ENCODE measurements at regions not wholly inside any gene's neighbourhood (a gene's known extent, or its start where the extent isn't known, plus 50 kb on each side); places are given as distances from the start of the nearest gene placed in this dataset.
"Not testable (repeated sequence)": the region's sequence is repeated elsewhere in the genome, so short reads cannot be mapped to it uniquely, and the experiment has no call there.

DNA sequence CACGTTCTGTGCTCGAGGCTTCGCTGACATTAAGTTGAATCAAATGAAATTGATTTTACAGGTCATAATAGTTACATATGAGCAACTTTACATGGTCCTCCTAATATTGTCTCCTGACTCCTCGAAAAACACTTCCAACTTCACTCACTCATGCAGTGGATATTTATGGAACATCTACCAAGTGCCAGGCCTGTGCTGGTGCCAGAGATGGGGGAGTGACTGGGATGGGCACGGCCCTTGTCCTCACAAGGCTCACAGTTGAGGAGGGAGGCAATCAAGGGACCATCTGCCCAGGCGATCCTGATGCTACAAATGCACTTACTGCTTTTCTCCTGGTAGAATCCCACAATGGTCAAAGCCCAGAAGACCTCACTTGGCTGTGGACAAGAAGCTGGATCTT lies 426.4 kb downstream of the PREX1 start:
- DNase-seq, result no peak
- Histone ChIP-seq H4K20me1 (ENCODE audit: insufficient read depth) (no peaks in the 10 kb centered on the region), H3K9me2 (ENCODE audit: insufficient read depth) (no peaks in the 10 kb centered on the region), H3K36me3 (ENCODE audit: low read depth) (no peaks in the 10 kb centered on the region), H3K4me2 (no peak overlapping the region), H3K27me3 (ENCODE audit: insufficient read depth, low read depth) (no peaks in the 10 kb centered on the region), H3K4me1 (replicated peaks; ENCODE audit: insufficient read depth) (no peaks in the 10 kb centered on the region), H3K9me3 (ENCODE audit: insufficient read depth, low read depth) (no peaks in the 10 kb centered on the region), H3K27ac (no peak overlapping the region), H3K79me2 (ENCODE audit: low read depth) (no peaks in the 10 kb centered on the region), H2AFZ (no peak overlapping the region), H3F3A (ENCODE audit: insufficient read depth, low read depth) (no peaks in the 10 kb centered on the region), H3K4me3 (no peak overlapping the region)
- POLR2A ChIA-PET (ENCODE audit: unreplicated experiment), result no interaction called here
- CTCF ChIA-PET, result no interaction called here
- TF ChIP-seq, protein P1, sequence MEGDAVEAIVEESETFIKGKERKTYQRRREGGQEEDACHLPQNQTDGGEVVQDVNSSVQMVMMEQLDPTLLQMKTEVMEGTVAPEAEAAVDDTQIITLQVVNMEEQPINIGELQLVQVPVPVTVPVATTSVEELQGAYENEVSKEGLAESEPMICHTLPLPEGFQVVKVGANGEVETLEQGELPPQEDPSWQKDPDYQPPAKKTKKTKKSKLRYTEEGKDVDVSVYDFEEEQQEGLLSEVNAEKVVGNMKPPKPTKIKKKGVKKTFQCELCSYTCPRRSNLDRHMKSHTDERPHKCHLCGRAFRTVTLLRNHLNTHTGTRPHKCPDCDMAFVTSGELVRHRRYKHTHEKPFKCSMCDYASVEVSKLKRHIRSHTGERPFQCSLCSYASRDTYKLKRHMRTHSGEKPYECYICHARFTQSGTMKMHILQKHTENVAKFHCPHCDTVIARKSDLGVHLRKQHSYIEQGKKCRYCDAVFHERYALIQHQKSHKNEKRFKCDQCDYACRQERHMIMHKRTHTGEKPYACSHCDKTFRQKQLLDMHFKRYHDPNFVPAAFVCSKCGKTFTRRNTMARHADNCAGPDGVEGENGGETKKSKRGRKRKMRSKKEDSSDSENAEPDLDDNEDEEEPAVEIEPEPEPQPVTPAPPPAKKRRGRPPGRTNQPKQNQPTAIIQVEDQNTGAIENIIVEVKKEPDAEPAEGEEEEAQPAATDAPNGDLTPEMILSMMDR (conservative IDR thresholded peaks at IDR 0.05), result no peak
- no peak for TF ChIP-seq EZH2 (IDR thresholded peaks at IDR 0.05; ENCODE audit: low read depth)
- BruUV-seq (replicated peaks), result no TSS peak
- intact Hi-C loops (cut with micrococcal nuclease; ENCODE audit: unreplicated experiment), result no loop called here

DNA sequence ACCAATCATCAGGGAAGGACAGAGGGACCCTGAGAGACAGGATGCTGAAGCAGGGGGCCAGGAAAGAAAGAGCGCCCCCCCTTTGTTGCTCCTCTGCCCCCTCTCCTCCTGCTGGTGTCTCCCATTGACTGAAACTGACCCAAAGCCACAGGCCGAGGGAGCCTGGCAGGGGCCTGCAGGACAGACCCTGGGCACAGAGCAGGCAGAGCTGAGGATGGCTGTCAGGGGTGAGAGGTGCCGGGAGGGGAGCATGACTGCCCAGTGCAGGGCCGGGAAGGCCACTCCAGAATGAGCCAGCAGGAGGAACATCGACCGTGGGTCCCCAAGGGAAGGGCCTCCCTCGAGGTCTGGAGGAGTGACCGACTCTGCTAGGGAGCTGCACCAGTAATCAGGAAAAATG lies 427.8 kb downstream of the PREX1 start:
- BruUV-seq (replicated peaks), result no TSS peak
- no peak for DNase-seq
- Histone ChIP-seq H3K9me3 (ENCODE audit: insufficient read depth, low read depth) (no peaks in the 10 kb centered on the region), H4K20me1 (ENCODE audit: insufficient read depth) (no peaks in the 10 kb centered on the region), H3K36me3 (ENCODE audit: low read depth) (no peaks in the 10 kb centered on the region), H3K9me2 (ENCODE audit: insufficient read depth) (no peaks in the 10 kb centered on the region), H3F3A (ENCODE audit: insufficient read depth, low read depth) (no peaks in the 10 kb centered on the region), H3K27ac (no peak overlapping the region), H3K4me1 (replicated peaks; ENCODE audit: insufficient read depth) (0 out of 2 replicates have a peak, but pooled peaks cover 5% of the 10 kb centered on the region), H3K4me2 (no peak overlapping the region), H3K4me3 (no peak overlapping the region), H3K27me3 (ENCODE audit: insufficient read depth, low read depth) (no peaks in the 10 kb centered on the region), H2AFZ (no peak overlapping the region), H3K79me2 (ENCODE audit: low read depth) (no peaks in the 10 kb centered on the region)
- POLR2A ChIA-PET (ENCODE audit: unreplicated experiment), result no interaction called here
- CTCF ChIA-PET, result no interaction called here
- TF ChIP-seq, protein P1 (conservative IDR thresholded peaks at IDR 0.05), result no peak
- no peak for TF ChIP-seq EZH2 (IDR thresholded peaks at IDR 0.05; ENCODE audit: low read depth)
- intact Hi-C loops (cut with micrococcal nuclease; ENCODE audit: unreplicated experiment), result no loop called here

DNA sequence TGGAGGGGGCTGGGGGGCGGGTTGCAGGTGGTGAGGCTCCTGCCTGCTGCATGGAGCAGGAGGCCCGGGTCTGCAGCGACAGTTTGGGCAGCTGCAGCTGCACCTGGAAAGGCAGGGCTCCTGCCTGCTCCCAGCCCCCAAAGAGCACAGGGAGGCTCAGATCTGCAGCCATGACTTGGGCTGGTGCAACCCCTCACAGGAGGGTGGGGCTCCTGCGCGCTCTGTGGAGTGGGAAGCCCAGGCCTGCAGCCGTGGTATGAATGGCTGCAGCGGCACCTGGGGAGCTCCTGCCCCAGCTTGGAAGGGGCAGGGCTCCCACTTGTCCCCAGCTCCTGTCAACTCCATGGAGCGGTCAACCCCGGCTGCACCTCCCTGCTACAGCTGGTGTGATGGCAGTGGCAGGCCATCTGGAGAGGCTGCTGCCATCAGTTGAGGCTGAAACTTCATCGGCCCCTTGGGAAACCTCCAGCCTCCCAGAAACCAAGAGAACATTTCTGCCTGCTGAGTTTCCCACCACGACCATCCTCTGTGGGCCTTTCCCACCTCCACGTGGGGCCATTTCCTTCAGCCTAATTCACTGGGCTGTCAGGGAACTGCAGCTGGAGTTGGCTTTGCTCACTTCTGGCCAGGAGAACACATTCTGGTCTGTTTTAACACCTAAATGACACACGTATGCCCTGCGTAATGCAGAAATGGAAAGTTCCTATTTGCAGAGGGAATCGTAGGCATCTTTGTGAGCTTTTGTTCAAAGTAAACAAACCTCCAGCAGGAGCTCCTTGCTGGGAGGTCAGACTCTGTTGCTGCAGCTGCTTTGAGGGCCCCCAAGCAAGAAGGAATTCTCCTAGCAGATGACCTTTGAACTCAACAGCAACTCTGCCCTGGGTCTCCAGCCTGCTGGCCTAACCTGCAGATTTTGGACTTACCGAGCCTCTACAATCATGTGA lies 429.0 kb downstream of the PREX1 start:
- H3K36me3 ChIP-seq (ENCODE audit: low read depth), result no peaks in the 10 kb centered on the region
- DNase-seq, result no peak
- TF ChIP-seq, protein P1 (conservative IDR thresholded peaks at IDR 0.05), result no peak
- no peaks in the 10 kb centered on the region for H3F3A ChIP-seq (ENCODE audit: insufficient read depth, low read depth)
- 0 out of 2 replicates have a peak, but pooled peaks cover 5% of the 10 kb centered on the region for H3K4me1 ChIP-seq (replicated peaks; ENCODE audit: insufficient read depth)
- no peaks in the 10 kb centered on the region for H3K9me2 ChIP-seq (ENCODE audit: insufficient read depth)
- POLR2A ChIA-PET (ENCODE audit: unreplicated experiment), result interaction anchor here (0.6 kb wide), 1 partner anchor 620 kb away, joined by 5 read pairs; no protein-coding TSS in a partner anchor
- CTCF ChIA-PET, result no interaction called here
- H3K27ac ChIP-seq, result no peak overlapping the region
- no peaks in the 10 kb centered on the region for H3K9me3 ChIP-seq (ENCODE audit: insufficient read depth, low read depth)
- H3K4me2 ChIP-seq, result no peak overlapping the region
- intact Hi-C loops (cut with micrococcal nuclease; ENCODE audit: unreplicated experiment), result no loop called here
- H3K27me3 ChIP-seq (ENCODE audit: insufficient read depth, low read depth), result no peaks in the 10 kb centered on the region
- H3K4me3 ChIP-seq, result no peak overlapping the region
- H4K20me1 ChIP-seq (ENCODE audit: insufficient read depth), result no peaks in the 10 kb centered on the region
- H2AFZ ChIP-seq, result no peak overlapping the region
- H3K79me2 ChIP-seq (ENCODE audit: low read depth), result no peaks in the 10 kb centered on the region
- no TSS peak for BruUV-seq (replicated peaks)

DNA sequence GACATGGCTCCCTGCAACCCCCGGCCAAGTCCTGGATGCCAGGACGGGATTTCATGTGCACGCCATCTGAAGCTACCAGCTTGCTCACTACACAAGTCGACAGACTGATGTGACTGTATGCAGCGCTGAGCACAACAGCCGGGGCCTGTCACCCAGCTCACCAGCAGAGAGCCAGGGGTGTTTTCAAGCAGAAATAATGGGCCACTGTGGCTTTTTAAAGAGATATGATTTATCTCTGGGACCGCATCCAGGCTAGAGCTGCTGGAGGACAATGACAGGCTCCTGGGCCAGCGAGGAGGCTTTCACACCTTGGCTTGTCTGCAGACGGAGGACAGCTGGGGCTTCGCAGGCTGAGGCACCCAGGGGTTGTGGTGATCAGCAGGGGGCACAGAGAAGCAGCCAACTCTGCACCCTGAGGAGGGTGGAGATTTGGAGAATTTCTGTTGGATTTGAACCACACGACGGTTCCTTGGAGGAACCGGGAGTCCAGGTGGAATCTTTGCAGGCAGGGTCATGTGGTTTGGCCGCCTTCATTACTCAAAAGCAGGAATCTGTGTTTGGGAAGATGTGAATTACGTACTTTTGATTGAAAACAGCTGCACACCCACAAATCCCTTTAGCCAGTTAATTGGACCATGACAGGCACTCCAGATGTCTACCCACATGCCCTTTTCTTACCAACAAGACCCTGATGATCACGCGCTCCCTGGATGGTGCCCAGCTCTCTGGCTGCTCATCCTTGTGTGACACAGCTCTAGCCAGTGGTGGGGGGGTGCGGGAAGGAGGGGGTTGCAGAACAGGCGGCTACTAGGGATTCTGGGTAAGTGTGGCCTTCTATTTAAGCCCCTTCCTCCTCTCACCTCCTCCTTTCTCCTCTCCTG lies 430.6 kb downstream of the PREX1 start:
- H3K9me2 ChIP-seq (ENCODE audit: insufficient read depth); H3K4me1 ChIP-seq (replicated peaks; ENCODE audit: insufficient read depth); H3K27me3 ChIP-seq (ENCODE audit: insufficient read depth, low read depth); H3K4me3 ChIP-seq; H3F3A ChIP-seq (ENCODE audit: insufficient read depth, low read depth); DNase-seq; H2AFZ ChIP-seq; H3K27ac ChIP-seq; H3K4me2 ChIP-seq; H4K20me1 ChIP-seq (ENCODE audit: insufficient read depth); H3K36me3 ChIP-seq (ENCODE audit: low read depth); intact Hi-C loops (cut with micrococcal nuclease; ENCODE audit: unreplicated experiment); BruUV-seq (replicated peaks); H3K9me3 ChIP-seq (ENCODE audit: insufficient read depth, low read depth); H3K79me2 ChIP-seq (ENCODE audit: low read depth): not testable (repeated sequence)
- CTCF ChIA-PET, result interaction anchor here (0.6 kb wide), 1 partner anchor 103 kb away, joined by 5 read pairs; no protein-coding TSS in a partner anchor
- POLR2A ChIA-PET (ENCODE audit: unreplicated experiment), result interaction anchor here (0.5 kb wide), 1 partner anchor 96 kb away, joined by 3 read pairs; no protein-coding TSS in a partner anchor
